GM21390 (cell line): ENCODE measurements at regions not wholly inside any gene's neighbourhood (a gene's known extent, or its start where the extent isn't known, plus 50 kb on each side); places are given as distances from the start of the nearest gene placed in this dataset.

Experiments used
- ATAC-seq: cut with Tn5 transposase; IDR thresholded peaks from one replicate; pipeline ENCODE4 v1.9.1; 2021; ENCODE audit not compliant: unreplicated experiment

GRCh38 chr15:93664213-93664956, 567.0 kb upstream of the MCTP2 start:
- ATAC-seq, result no peak

- no peak for ATAC-seq
Measured at GRCh38 chr15:93662162-93662885, 569.0 kb upstream of the MCTP2 start.

DNA sequence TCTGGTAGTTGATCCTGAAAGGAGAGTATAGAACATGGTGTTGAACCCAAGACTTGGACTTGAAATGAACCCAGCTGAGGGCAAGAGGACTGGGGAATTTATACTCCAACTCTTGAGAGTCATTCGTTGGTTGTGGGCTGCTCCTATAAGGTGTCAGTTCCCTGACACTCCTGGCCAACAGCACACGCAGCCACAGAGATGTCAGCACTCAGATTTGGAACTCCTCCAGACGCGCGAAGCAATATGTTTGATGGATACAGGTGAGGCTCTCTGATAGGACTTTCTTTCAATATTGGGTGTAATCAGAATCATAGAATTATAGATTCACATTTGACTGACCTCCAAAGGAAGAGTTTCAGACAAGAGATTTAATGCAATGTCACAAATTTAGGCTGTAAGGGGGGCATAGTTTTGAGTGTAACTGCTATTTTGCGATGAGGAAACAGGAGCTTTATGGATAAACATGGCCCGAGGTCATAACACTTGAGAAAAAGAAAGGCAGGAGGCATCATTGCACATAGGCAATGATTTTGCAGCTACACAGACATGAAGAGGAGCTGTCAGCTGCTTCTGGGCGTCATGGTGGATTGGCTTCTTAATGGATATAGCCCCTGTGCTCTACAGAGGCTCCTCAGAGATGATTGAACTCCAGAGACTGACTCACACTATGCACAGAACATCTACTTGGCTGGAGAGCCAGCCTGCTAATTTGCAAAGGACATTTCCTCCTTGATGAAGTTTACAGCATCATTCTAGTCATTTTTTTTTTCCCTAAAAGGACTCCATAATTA, 569.2 kb upstream of the RGMA start:
- ATAC-seq, result no peak

- no peak for ATAC-seq
Measured at GRCh38 chr15:93656041-93656440, 567.0 kb upstream of the RGMA start.

- ATAC-seq, result no peak
Measured at GRCh38 chr15:93649691-93650235, 560.8 kb upstream of the RGMA start.

GRCh38 chr15:93646193-93646592, 557.2 kb upstream of the RGMA start:
- no peak for ATAC-seq

DNA sequence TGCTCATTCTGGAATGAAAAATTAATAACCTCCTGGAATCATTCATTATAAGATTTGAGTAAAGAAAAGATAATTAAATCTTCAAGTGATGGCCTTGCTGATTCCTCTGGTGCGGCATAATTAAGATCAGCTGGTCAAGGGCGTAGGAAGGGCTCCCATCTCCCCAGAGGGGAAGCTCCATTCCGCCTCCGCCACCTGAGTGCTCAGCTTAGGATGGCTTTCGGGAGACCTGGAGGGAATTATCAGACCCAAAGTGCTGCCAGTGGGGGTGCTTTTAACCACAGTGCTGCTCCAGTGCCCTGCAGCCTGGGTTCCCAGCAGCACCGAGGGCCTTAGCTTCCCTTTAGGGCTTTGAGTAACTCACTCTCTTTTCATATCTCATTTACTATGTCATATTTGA, 556.6 kb upstream of the RGMA start:
- ATAC-seq, result no peak

GRCh38 chr15:93644595-93644994, 555.6 kb upstream of the RGMA start:
- ATAC-seq, result no peak

GRCh38 chr15:93640411-93640962, 551.5 kb upstream of the RGMA start:
- ATAC-seq, result no peak

GRCh38 chr15:93631958-93632618, 543.1 kb upstream of the RGMA start:
- ATAC-seq, result no peak

DNA sequence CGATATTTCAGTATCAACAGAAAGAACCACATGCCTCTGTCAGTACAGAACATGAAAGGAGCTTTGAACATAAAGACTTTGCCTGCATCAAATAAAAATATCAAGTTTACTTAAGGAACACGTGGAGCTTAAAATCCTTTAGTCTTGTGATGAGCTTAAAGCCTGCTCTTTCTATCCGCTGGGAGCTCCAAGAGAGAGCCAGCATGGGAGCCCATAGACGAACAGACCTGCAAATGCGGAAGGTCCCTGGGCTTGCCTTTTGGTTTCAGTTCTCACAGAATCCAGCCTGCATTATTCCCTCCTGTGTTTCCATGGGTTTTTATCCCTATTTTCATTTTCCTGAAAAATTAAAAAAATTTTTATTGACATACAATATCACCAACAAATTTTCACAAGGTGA, 530.6 kb upstream of the RGMA start:
- no peak for ATAC-seq

GRCh38 chr15:93617443-93617842, 528.4 kb upstream of the RGMA start:
- no peak for ATAC-seq

DNA sequence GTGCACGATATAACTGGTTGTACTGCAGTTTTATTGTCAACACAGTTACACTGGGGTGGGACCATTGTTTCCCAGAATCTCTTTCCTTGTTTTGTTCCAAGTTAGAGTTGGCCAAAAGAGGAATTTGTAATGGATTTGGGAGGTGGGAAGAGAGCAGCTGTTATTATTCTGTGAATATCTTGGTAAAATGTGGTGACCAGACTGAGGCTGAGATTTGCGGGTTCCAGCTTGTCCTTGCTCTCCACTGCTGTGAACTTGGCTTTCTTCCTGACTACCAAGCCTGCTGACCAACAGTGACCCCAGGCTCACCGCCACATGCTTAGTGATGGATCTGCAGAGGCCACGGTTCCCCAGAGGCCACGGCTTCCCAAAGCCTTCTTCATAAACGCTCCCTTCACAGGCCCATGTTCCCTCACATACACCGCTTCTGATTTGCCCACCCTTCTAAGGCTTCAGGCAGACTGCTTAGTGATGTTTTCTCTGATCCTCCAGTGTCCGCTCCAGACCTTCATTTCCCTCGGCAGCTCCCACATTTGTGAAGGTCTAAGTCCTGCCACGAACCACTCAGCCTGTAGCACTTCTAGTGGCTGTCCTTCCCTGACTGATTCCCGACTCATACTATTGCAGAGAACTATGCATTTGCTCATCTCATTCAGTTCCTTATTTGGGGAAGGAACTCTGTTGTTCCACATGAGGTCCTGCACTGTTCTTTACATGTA, 525.5 kb upstream of the RGMA start:
- no peak for ATAC-seq

GRCh38 chr15:93613386-93613785, 524.4 kb upstream of the RGMA start:
- ATAC-seq, result no peak

- ATAC-seq, result no peak
Measured at GRCh38 chr15:93612953-93613352, 523.9 kb upstream of the RGMA start.

GRCh38 chr15:93610944-93611343, 521.9 kb upstream of the RGMA start:
- no peak for ATAC-seq

GRCh38 chr15:93608643-93609148, 519.7 kb upstream of the RGMA start:
- ATAC-seq, result no peak

DNA sequence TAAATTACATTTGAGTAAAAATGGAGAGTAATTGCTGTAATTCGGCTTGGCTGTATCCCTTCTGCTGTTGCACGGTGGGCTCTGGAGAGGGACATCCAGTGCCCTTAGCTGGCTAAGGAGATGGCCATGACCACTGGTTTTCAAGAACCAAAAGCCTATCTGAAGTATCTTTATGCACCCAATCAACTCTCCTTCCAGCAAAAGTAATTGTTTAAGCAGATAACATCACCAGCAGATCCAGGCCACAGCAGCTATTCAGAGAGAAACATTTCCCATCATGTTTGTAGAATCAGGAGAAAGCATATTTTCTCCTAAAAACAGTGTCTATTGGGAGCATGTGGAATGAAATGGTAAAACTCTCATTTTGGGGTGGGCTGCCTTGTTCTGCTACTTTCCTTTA, 514.5 kb upstream of the RGMA start:
- no peak for ATAC-seq

DNA sequence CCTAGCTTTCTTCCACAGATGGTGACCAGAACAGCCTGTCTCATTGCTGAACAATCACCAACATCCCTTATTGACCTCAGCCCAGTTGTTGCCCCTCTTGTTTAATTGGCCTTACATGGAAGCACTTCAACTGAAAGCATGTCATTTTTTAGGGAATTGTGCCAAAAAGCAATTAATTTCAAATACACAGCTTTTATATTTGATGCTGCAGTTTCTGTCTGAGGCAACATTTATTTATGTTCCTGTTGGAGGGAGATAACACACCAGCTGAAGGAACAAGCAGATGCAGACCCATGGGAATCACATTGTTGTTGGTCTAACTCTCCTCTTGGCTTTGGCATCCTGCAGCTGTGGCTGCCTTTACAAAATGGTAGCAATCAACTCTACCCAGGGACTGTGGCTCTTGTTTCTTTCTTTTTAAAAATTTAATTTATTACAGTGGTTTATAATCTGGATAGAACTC, 498.1 kb upstream of the RGMA start:
- ATAC-seq, result no peak

DNA sequence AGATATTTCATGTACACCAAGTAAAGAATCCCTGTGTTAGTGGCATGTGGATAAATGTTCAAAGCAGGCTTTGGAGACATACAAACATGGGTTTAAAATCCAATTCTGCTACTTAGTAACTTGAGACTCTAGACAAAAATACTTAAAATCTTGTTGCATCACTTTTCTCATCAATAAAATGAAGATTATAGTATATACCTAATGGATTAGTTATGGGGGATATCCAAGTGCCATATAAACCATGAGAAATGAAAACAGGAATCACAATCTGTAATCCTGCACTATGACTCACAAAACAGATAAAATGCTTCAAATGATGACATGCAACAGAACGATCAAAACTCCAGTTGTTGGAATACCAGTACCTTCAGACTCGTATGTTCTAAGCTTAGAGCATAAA, 496.0 kb upstream of the RGMA start:
- ATAC-seq, result no peak
